ENCODE measurements at regions not wholly inside any gene's neighbourhood (a gene's known extent, or its start where the extent isn't known, plus 50 kb on each side); places are given as distances from the start of the nearest gene placed in this dataset.

- no peaks in the 10 kb centered on the region for H3K27me3 ChIP-seq (ENCODE audit: control insufficient read depth in 5 of 5, insufficient read depth in 4 of 5, low read length in 5 of 5)
- H3K4me1 ChIP-seq (ENCODE audit: control insufficient read depth in 5 of 5, insufficient read depth in 5 of 5, low read length in 5 of 5), result peaks cover 0 to 2% (median 0%) of the 10 kb centered on the region in 5 donors
- peaks cover 0 to 6% (median 0%) of the 10 kb centered on the region in 5 donors for H3K9me3 ChIP-seq (ENCODE audit: control insufficient read depth in 5 of 5, low read length in 5 of 5)
- H3K9ac ChIP-seq (ENCODE audit: low read length in 5 of 5), result no peak overlapping the region
- no peak overlapping the region for H3K27ac ChIP-seq (ENCODE audit: low read depth, low read length)
- no peak overlapping the region for H3K4me3 ChIP-seq (ENCODE audit: low read depth in 1 of 5, low read length in 5 of 5)
- H3K36me3 ChIP-seq (ENCODE audit: control insufficient read depth in 5 of 5, insufficient read depth in 5 of 5, low read length in 5 of 5), result no peaks in the 10 kb centered on the region
These were observed 589.0 kb upstream of the ACVR2A start for GRCh38 chr2:147255812-147256211.

- Histone ChIP-seq H3K27ac (ENCODE audit: low read depth, low read length) (no peak overlapping the region), H3K4me1 (ENCODE audit: control insufficient read depth in 5 of 5, insufficient read depth in 5 of 5, low read length in 5 of 5) (no peaks in the 10 kb centered on the region), H3K9ac (ENCODE audit: low read length in 5 of 5) (no peak overlapping the region), H3K27me3 (ENCODE audit: control insufficient read depth in 5 of 5, insufficient read depth in 4 of 5, low read length in 5 of 5) (no peaks in the 10 kb centered on the region), H3K9me3 (ENCODE audit: control insufficient read depth in 5 of 5, low read length in 5 of 5) (peaks cover 0 to 4% (median 0%) of the 10 kb centered on the region in 5 donors), H3K36me3 (ENCODE audit: control insufficient read depth in 5 of 5, insufficient read depth in 5 of 5, low read length in 5 of 5) (no peaks in the 10 kb centered on the region), H3K4me3 (ENCODE audit: low read depth in 1 of 5, low read length in 5 of 5) (no peak overlapping the region)
These were observed 594.0 kb upstream of the ACVR2A start for GRCh38 chr2:147250652-147251356.

GRCh38 chr2:147247749-147248148, 597.1 kb upstream of the ACVR2A start:
- Histone ChIP-seq H3K4me3 (ENCODE audit: low read depth in 1 of 5, low read length in 5 of 5) (no peak overlapping the region), H3K27ac (ENCODE audit: low read depth, low read length) (no peak overlapping the region), H3K9ac (ENCODE audit: low read length in 5 of 5) (no peak overlapping the region), H3K4me1 (ENCODE audit: control insufficient read depth in 5 of 5, insufficient read depth in 5 of 5, low read length in 5 of 5) (no peaks in the 10 kb centered on the region), H3K27me3 (ENCODE audit: control insufficient read depth in 5 of 5, insufficient read depth in 4 of 5, low read length in 5 of 5) (no peaks in the 10 kb centered on the region), H3K36me3 (ENCODE audit: control insufficient read depth in 5 of 5, insufficient read depth in 5 of 5, low read length in 5 of 5) (no peaks in the 10 kb centered on the region), H3K9me3 (ENCODE audit: control insufficient read depth in 5 of 5, low read length in 5 of 5) (peaks cover 0 to 4% (median 0%) of the 10 kb centered on the region in 5 donors)

GRCh38 chr2:147242445-147242844, 602.4 kb upstream of the ACVR2A start:
- Histone ChIP-seq H3K4me1 (ENCODE audit: control insufficient read depth in 5 of 5, insufficient read depth in 5 of 5, low read length in 5 of 5) (no peaks in the 10 kb centered on the region), H3K4me3 (ENCODE audit: low read depth in 1 of 5, low read length in 5 of 5) (no peak overlapping the region), H3K9ac (ENCODE audit: low read length in 5 of 5) (no peak overlapping the region), H3K36me3 (ENCODE audit: control insufficient read depth in 5 of 5, insufficient read depth in 5 of 5, low read length in 5 of 5) (no peaks in the 10 kb centered on the region), H3K27me3 (ENCODE audit: control insufficient read depth in 5 of 5, insufficient read depth in 4 of 5, low read length in 5 of 5) (no peaks in the 10 kb centered on the region), H3K9me3 (ENCODE audit: control insufficient read depth in 5 of 5, low read length in 5 of 5) (peaks cover 0 to 4% (median 0%) of the 10 kb centered on the region in 5 donors), H3K27ac (ENCODE audit: low read depth, low read length) (no peak overlapping the region)

- no peak overlapping the region for H3K9ac ChIP-seq (ENCODE audit: low read length in 5 of 5)
- no peaks in the 10 kb centered on the region for H3K27me3 ChIP-seq (ENCODE audit: control insufficient read depth in 5 of 5, insufficient read depth in 4 of 5, low read length in 5 of 5)
- peaks cover 0 to 4% (median 0%) of the 10 kb centered on the region in 5 donors for H3K9me3 ChIP-seq (ENCODE audit: control insufficient read depth in 5 of 5, low read length in 5 of 5)
- H3K4me1 ChIP-seq (ENCODE audit: control insufficient read depth in 5 of 5, insufficient read depth in 5 of 5, low read length in 5 of 5), result no peaks in the 10 kb centered on the region
- no peak overlapping the region for H3K4me3 ChIP-seq (ENCODE audit: low read depth in 1 of 5, low read length in 5 of 5)
- no peak overlapping the region for H3K27ac ChIP-seq (ENCODE audit: low read depth, low read length)
- H3K36me3 ChIP-seq (ENCODE audit: control insufficient read depth in 5 of 5, insufficient read depth in 5 of 5, low read length in 5 of 5), result no peaks in the 10 kb centered on the region
These were observed 608.2 kb upstream of the ACVR2A start for GRCh38 chr2:147236601-147237000.

- H3K4me1 ChIP-seq (ENCODE audit: control insufficient read depth in 5 of 5, insufficient read depth in 5 of 5, low read length in 5 of 5), result no peaks in the 10 kb centered on the region
- H3K36me3 ChIP-seq (ENCODE audit: control insufficient read depth in 5 of 5, insufficient read depth in 5 of 5, low read length in 5 of 5), result no peaks in the 10 kb centered on the region
- H3K9me3 ChIP-seq (ENCODE audit: control insufficient read depth in 5 of 5, low read length in 5 of 5), result peaks cover 0 to 3% (median 0%) of the 10 kb centered on the region in 5 donors
- H3K9ac ChIP-seq (ENCODE audit: low read length in 5 of 5), result no peak overlapping the region
- no peak overlapping the region for H3K4me3 ChIP-seq (ENCODE audit: low read depth in 1 of 5, low read length in 5 of 5)
- no peak overlapping the region for H3K27ac ChIP-seq (ENCODE audit: low read depth, low read length)
- no peaks in the 10 kb centered on the region for H3K27me3 ChIP-seq (ENCODE audit: control insufficient read depth in 5 of 5, insufficient read depth in 4 of 5, low read length in 5 of 5)
These were observed 612.6 kb upstream of the ACVR2A start for GRCh38 chr2:147232225-147232669.

- Histone ChIP-seq H3K4me1 (ENCODE audit: control insufficient read depth in 5 of 5, insufficient read depth in 5 of 5, low read length in 5 of 5) (no peaks in the 10 kb centered on the region), H3K27ac (ENCODE audit: low read depth, low read length) (no peak overlapping the region), H3K4me3 (ENCODE audit: low read depth in 1 of 5, low read length in 5 of 5) (no peak overlapping the region), H3K36me3 (ENCODE audit: control insufficient read depth in 5 of 5, insufficient read depth in 5 of 5, low read length in 5 of 5) (no peaks in the 10 kb centered on the region), H3K27me3 (ENCODE audit: control insufficient read depth in 5 of 5, insufficient read depth in 4 of 5, low read length in 5 of 5) (no peaks in the 10 kb centered on the region), H3K9me3 (ENCODE audit: control insufficient read depth in 5 of 5, low read length in 5 of 5) (peaks cover 0 to 3% (median 0%) of the 10 kb centered on the region in 5 donors), H3K9ac (ENCODE audit: low read length in 5 of 5) (no peak overlapping the region)
These were observed 613.2 kb upstream of the ACVR2A start for GRCh38 chr2:147231607-147232006.

GRCh38 chr2:147231081-147231480, 613.7 kb upstream of the ACVR2A start:
- Histone ChIP-seq H3K4me3 (ENCODE audit: low read depth in 1 of 5, low read length in 5 of 5) (no peak overlapping the region), H3K9me3 (ENCODE audit: control insufficient read depth in 5 of 5, low read length in 5 of 5) (peaks cover 0 to 3% (median 0%) of the 10 kb centered on the region in 5 donors), H3K27ac (ENCODE audit: low read depth, low read length) (no peak overlapping the region), H3K36me3 (ENCODE audit: control insufficient read depth in 5 of 5, insufficient read depth in 5 of 5, low read length in 5 of 5) (no peaks in the 10 kb centered on the region), H3K27me3 (ENCODE audit: control insufficient read depth in 5 of 5, insufficient read depth in 4 of 5, low read length in 5 of 5) (no peaks in the 10 kb centered on the region), H3K4me1 (ENCODE audit: control insufficient read depth in 5 of 5, insufficient read depth in 5 of 5, low read length in 5 of 5) (no peaks in the 10 kb centered on the region), H3K9ac (ENCODE audit: low read length in 5 of 5) (no peak overlapping the region)

GRCh38 chr2:147227313-147227712, 617.5 kb upstream of the ACVR2A start:
- H3K9ac ChIP-seq (ENCODE audit: low read length in 5 of 5), result no peak overlapping the region

GRCh38 chr2:147224070-147224469, 620.8 kb upstream of the ACVR2A start:
- H3K27me3 ChIP-seq (ENCODE audit: control insufficient read depth in 5 of 5, insufficient read depth in 4 of 5, low read length in 5 of 5), result no peaks in the 10 kb centered on the region
- H3K9me3 ChIP-seq (ENCODE audit: control insufficient read depth in 5 of 5, low read length in 5 of 5), result peaks cover 0 to 3% (median 0%) of the 10 kb centered on the region in 5 donors

More at GRCh38 chr2:147227313-147227712, 617.5 kb upstream of the ACVR2A start:
- Histone ChIP-seq H3K4me1 (ENCODE audit: control insufficient read depth in 5 of 5, insufficient read depth in 5 of 5, low read length in 5 of 5) (no peaks in the 10 kb centered on the region), H3K27ac (ENCODE audit: low read depth, low read length) (no peak overlapping the region), H3K27me3 (ENCODE audit: control insufficient read depth in 5 of 5, insufficient read depth in 4 of 5, low read length in 5 of 5) (no peaks in the 10 kb centered on the region), H3K9me3 (ENCODE audit: control insufficient read depth in 5 of 5, low read length in 5 of 5) (peaks cover 0 to 3% (median 0%) of the 10 kb centered on the region in 5 donors), H3K36me3 (ENCODE audit: control insufficient read depth in 5 of 5, insufficient read depth in 5 of 5, low read length in 5 of 5) (no peaks in the 10 kb centered on the region), H3K4me3 (ENCODE audit: low read depth in 1 of 5, low read length in 5 of 5) (no peak overlapping the region)

More at GRCh38 chr2:147224070-147224469, 620.8 kb upstream of the ACVR2A start:
- no peaks in the 10 kb centered on the region for H3K4me1 ChIP-seq (ENCODE audit: control insufficient read depth in 5 of 5, insufficient read depth in 5 of 5, low read length in 5 of 5)
- H3K36me3 ChIP-seq (ENCODE audit: control insufficient read depth in 5 of 5, insufficient read depth in 5 of 5, low read length in 5 of 5), result no peaks in the 10 kb centered on the region
- H3K4me3 ChIP-seq (ENCODE audit: low read depth in 1 of 5, low read length in 5 of 5), result no peak overlapping the region
- H3K27ac ChIP-seq (ENCODE audit: low read depth, low read length), result no peak overlapping the region
- H3K9ac ChIP-seq (ENCODE audit: low read length in 5 of 5), result no peak overlapping the region
